ENCODE measurements at regions not wholly inside any gene's neighbourhood (a gene's known extent, or its start where the extent isn't known, plus 50 kb on each side); places are given as distances from the start of the nearest gene placed in this dataset.
A peak's percentile ranks its signal among the peaks of the same experiment; 100 is the strongest.

DNA sequence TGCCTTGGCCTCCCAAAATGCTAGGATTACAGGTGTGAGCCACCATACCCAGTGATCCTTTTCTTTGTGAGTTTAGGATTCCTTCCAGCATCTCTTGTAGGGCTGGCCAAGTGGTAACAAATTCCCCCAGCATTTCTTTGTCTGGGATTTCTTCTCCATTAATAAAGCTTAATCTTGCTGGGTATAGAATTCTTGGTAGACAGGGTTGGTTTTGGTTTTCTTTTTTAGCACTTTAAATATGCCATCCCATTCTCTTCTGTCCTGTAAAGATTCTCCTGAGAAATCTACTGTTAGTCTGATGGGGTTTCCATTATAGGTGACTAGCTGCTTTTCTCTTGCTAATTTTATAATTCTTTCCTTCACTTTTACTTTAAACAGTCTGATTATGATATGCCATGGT is 173.0 kb upstream of the TOM1L1 start:
- no peak overlapping the region for H3K56ac ChIP-seq (ENCODE audit: low read length)
- H3K36me3 ChIP-seq (ENCODE audit: control insufficient read depth, insufficient read depth, low read length) = no peaks in the 10 kb centered on the region
- no peak overlapping the region for H4K8ac ChIP-seq (ENCODE audit: low read depth, low read length)
- H3K79me2 ChIP-seq (ENCODE audit: control insufficient read depth, insufficient read depth, low read length) = no peaks in the 10 kb centered on the region
- peak; percentile 2 for DNase-seq
- no peaks in the 10 kb centered on the region for H3K4me1 ChIP-seq (ENCODE audit: control insufficient read depth, low read depth, low read length)
- H3K27ac ChIP-seq (ENCODE audit: low read depth, low read length) = no peak overlapping the region
- H3K27me3 ChIP-seq (ENCODE audit: insufficient read depth, low read length, poor library complexity) = no peaks in the 10 kb centered on the region
- no peak overlapping the region for H2BK15ac ChIP-seq (replicated peaks; ENCODE audit: low read depth)
- H2BK120ac ChIP-seq (ENCODE audit: low read depth, low read length) = no peak overlapping the region
- no peak overlapping the region for H3K18ac ChIP-seq (ENCODE audit: low read length)
- no peak overlapping the region for H3K9ac ChIP-seq (ENCODE audit: low read length)
- no peak overlapping the region for H3K23ac ChIP-seq (ENCODE audit: low read length)
- H3K4ac ChIP-seq (ENCODE audit: low read depth, low read length) = no peak overlapping the region
- H3K79me1 ChIP-seq (ENCODE audit: low read length) = no peaks in the 10 kb centered on the region
- H2BK5ac ChIP-seq (ENCODE audit: low read length) = no peak overlapping the region
- no peak overlapping the region for H2AK5ac ChIP-seq (ENCODE audit: low read length)
- H4K5ac ChIP-seq (ENCODE audit: low read length) = no peak overlapping the region
- H3K4me3 ChIP-seq (ENCODE audit: low read length) = no peak overlapping the region
- H3K4me2 ChIP-seq (ENCODE audit: low read length) = no peak overlapping the region

DNA sequence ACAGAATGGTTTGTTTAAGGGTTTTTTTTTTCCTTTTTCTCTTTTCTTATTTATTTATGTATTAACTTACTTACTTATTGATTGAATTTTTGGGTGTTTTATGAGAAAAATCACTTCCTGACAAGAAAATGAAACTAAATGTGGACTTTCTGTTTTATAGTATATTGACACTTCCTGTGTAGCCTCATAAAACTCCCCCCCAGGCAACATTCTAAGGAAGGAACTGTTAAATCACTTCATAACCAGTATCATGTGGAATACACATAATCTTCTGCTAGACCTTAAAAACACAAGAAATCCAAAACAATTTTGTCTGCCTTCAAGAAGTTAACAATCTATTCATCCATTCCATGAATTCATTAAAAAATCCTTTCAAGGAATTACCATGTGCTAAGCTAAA is 164.1 kb upstream of the TOM1L1 start:
- Histone ChIP-seq H3K79me1 (ENCODE audit: low read length) (no peaks in the 10 kb centered on the region), H2BK15ac (replicated peaks; ENCODE audit: low read depth) (no peak overlapping the region), H3K9ac (ENCODE audit: low read length) (no peak overlapping the region), H4K8ac (ENCODE audit: low read depth, low read length) (no peak overlapping the region), H4K5ac (ENCODE audit: low read length) (no peak overlapping the region), H2BK120ac (ENCODE audit: low read depth, low read length) (no peak overlapping the region), H3K4me2 (ENCODE audit: low read length) (no peak overlapping the region), H3K27me3 (ENCODE audit: insufficient read depth, low read length, poor library complexity) (no peaks in the 10 kb centered on the region), H3K18ac (ENCODE audit: low read length) (no peak overlapping the region), H3K4me1 (ENCODE audit: control insufficient read depth, low read depth, low read length) (no peaks in the 10 kb centered on the region), H2AK5ac (ENCODE audit: low read length) (no peak overlapping the region), H3K23ac (ENCODE audit: low read length) (no peak overlapping the region), H3K56ac (ENCODE audit: low read length) (no peak overlapping the region), H2BK5ac (ENCODE audit: low read length) (no peak overlapping the region), H3K79me2 (ENCODE audit: control insufficient read depth, insufficient read depth, low read length) (no peaks in the 10 kb centered on the region), H3K27ac (ENCODE audit: low read depth, low read length) (no peak overlapping the region), H3K4ac (ENCODE audit: low read depth, low read length) (no peak overlapping the region), H3K36me3 (ENCODE audit: control insufficient read depth, insufficient read depth, low read length) (no peaks in the 10 kb centered on the region), H3K4me3 (ENCODE audit: low read length) (no peak overlapping the region)
- no peak for DNase-seq

DNA sequence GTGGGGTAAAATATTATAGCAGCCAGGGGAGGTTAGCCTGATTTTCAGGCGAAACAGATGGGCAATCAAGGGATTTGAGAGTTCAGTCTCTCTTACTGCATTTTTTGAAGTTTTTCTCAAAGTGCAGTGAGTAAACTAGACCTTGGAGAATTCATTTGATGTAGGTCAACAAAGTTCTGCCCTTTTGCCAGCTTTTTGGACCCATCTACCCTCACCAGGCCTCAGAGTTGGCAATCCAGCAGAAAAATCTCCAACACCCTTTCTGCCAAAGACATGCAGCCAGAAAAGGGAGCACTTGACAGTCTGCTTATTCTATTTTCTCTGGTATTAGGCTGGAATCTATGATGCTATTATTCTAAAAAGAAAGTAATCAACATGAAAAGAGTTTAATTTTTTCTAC is 162.2 kb upstream of the TOM1L1 start:
- Histone ChIP-seq H3K27ac (ENCODE audit: low read depth, low read length) (no peak overlapping the region), H2BK15ac (replicated peaks; ENCODE audit: low read depth) (no peak overlapping the region), H3K9ac (ENCODE audit: low read length) (no peak overlapping the region), H3K4ac (ENCODE audit: low read depth, low read length) (no peak overlapping the region), H2AK5ac (ENCODE audit: low read length) (no peak overlapping the region), H3K23ac (ENCODE audit: low read length) (no peak overlapping the region), H3K4me1 (ENCODE audit: control insufficient read depth, low read depth, low read length) (no peaks in the 10 kb centered on the region), H3K18ac (ENCODE audit: low read length) (no peak overlapping the region), H4K5ac (ENCODE audit: low read length) (no peak overlapping the region), H3K4me2 (ENCODE audit: low read length) (no peak overlapping the region), H2BK120ac (ENCODE audit: low read depth, low read length) (no peak overlapping the region), H3K79me2 (ENCODE audit: control insufficient read depth, insufficient read depth, low read length) (no peaks in the 10 kb centered on the region), H4K8ac (ENCODE audit: low read depth, low read length) (no peak overlapping the region), H3K79me1 (ENCODE audit: low read length) (no peaks in the 10 kb centered on the region), H3K27me3 (ENCODE audit: insufficient read depth, low read length, poor library complexity) (no peaks in the 10 kb centered on the region), H3K4me3 (ENCODE audit: low read length) (no peak overlapping the region), H2BK5ac (ENCODE audit: low read length) (no peak overlapping the region), H3K36me3 (ENCODE audit: control insufficient read depth, insufficient read depth, low read length) (no peaks in the 10 kb centered on the region), H3K56ac (ENCODE audit: low read length) (no peak overlapping the region)
- no peak for DNase-seq
- no CpG with 5 or more reads among the region's 1 CpG for WGBS (ENCODE audit: extremely low coverage, insufficient coverage, low lambda C conversion rate)

DNA sequence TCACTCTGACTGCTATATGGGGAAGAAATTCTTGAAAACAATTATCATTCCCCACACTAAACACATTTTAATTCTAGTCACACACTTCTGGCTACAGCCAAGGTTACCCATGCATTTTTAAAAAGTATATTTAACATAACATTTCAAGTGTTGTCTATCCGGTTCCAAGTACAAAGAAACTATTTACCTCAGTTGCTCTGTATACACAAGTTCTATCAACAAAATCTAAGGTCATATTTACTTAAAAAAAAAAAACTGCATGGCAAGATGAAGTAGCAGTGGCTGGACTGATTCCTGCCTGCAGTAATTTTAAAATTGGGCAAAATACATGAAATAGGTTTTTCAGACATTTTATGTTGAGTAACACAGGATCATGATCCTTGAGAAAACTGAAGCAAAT is 155.9 kb upstream of the TOM1L1 start:
- H2AK5ac ChIP-seq (ENCODE audit: low read length) = no peak overlapping the region
- no peak overlapping the region for H3K9ac ChIP-seq (ENCODE audit: low read length)
- H3K56ac ChIP-seq (ENCODE audit: low read length) = no peak overlapping the region
- no peak for DNase-seq
- H3K23ac ChIP-seq (ENCODE audit: low read length) = no peak overlapping the region
- no peak overlapping the region for H4K8ac ChIP-seq (ENCODE audit: low read depth, low read length)
- H3K4me1 ChIP-seq (ENCODE audit: control insufficient read depth, low read depth, low read length) = no peaks in the 10 kb centered on the region
- no peaks in the 10 kb centered on the region for H3K36me3 ChIP-seq (ENCODE audit: control insufficient read depth, insufficient read depth, low read length)
- no peaks in the 10 kb centered on the region for H3K79me1 ChIP-seq (ENCODE audit: low read length)
- H3K4ac ChIP-seq (ENCODE audit: low read depth, low read length) = no peak overlapping the region
- no peak overlapping the region for H2BK5ac ChIP-seq (ENCODE audit: low read length)
- no peak overlapping the region for H3K27ac ChIP-seq (ENCODE audit: low read depth, low read length)
- H3K79me2 ChIP-seq (ENCODE audit: control insufficient read depth, insufficient read depth, low read length) = no peaks in the 10 kb centered on the region
- no peak overlapping the region for H2BK120ac ChIP-seq (ENCODE audit: low read depth, low read length)
- no peak overlapping the region for H3K4me2 ChIP-seq (ENCODE audit: low read length)
- no peak overlapping the region for H3K4me3 ChIP-seq (ENCODE audit: low read length)
- no peaks in the 10 kb centered on the region for H3K27me3 ChIP-seq (ENCODE audit: insufficient read depth, low read length, poor library complexity)
- WGBS (ENCODE audit: extremely low coverage, insufficient coverage, low lambda C conversion rate) = no CpG with 5 or more reads among the region's 1 CpG
- no peak overlapping the region for H3K18ac ChIP-seq (ENCODE audit: low read length)
- no peak overlapping the region for H4K5ac ChIP-seq (ENCODE audit: low read length)
- no peak overlapping the region for H2BK15ac ChIP-seq (replicated peaks; ENCODE audit: low read depth)

DNA sequence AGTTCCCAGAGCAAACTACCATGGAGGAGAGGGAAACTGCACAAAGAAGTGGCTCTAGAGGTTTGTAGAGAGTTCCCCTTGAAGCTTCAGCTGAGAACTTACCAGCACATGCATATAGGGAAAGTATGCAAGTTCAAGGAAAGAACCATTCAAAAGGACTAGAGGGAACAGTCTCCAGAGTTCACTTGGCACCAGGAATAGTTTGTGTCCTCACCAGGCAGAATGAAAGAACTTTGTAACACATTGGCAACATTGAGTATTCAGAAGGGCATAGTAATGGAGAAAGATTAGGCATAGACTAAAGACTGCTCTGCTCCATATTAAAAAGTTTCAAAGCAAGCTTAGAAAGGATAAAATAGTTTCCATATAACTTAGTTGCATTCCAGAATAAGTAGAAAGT is 155.4 kb upstream of the TOM1L1 start:
- Histone ChIP-seq H3K4ac (ENCODE audit: low read depth, low read length) (no peak overlapping the region), H3K4me3 (ENCODE audit: low read length) (no peak overlapping the region), H3K4me2 (ENCODE audit: low read length) (no peak overlapping the region), H3K4me1 (ENCODE audit: control insufficient read depth, low read depth, low read length) (no peaks in the 10 kb centered on the region), H3K79me1 (ENCODE audit: low read length) (no peaks in the 10 kb centered on the region), H2BK120ac (ENCODE audit: low read depth, low read length) (no peak overlapping the region), H3K27me3 (ENCODE audit: insufficient read depth, low read length, poor library complexity) (no peaks in the 10 kb centered on the region), H3K9ac (ENCODE audit: low read length) (no peak overlapping the region), H4K5ac (ENCODE audit: low read length) (no peak overlapping the region), H2BK15ac (replicated peaks; ENCODE audit: low read depth) (no peak overlapping the region), H3K23ac (ENCODE audit: low read length) (no peak overlapping the region), H2BK5ac (ENCODE audit: low read length) (no peak overlapping the region), H3K56ac (ENCODE audit: low read length) (no peak overlapping the region), H3K36me3 (ENCODE audit: control insufficient read depth, insufficient read depth, low read length) (no peaks in the 10 kb centered on the region), H4K8ac (ENCODE audit: low read depth, low read length) (no peak overlapping the region), H3K27ac (ENCODE audit: low read depth, low read length) (no peak overlapping the region), H2AK5ac (ENCODE audit: low read length) (no peak overlapping the region), H3K18ac (ENCODE audit: low read length) (no peak overlapping the region), H3K79me2 (ENCODE audit: control insufficient read depth, insufficient read depth, low read length) (no peaks in the 10 kb centered on the region)
- DNase-seq = no peak

DNA sequence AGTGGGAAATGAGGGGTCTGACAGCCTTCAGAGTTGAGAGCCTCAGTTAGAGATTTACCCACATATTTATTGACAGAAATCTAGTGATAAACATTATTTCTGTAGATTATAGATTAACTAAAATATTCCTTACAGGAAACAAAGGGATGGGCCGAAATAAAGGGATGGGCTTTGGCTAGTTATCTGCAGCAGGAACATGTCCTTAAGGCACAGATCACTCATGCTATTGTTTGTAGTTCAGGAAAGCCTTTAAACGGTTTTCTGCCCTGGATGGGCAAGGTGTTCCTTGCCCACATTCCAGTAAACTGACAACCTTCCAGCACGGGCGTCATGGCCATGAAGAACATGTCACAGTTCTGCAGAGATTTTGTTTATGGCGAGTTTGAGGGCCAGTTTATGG is 154.8 kb upstream of the TOM1L1 start:
- Histone ChIP-seq H3K4me3 (ENCODE audit: low read length) (no peak overlapping the region), H3K27me3 (ENCODE audit: insufficient read depth, low read length, poor library complexity) (no peaks in the 10 kb centered on the region), H3K27ac (ENCODE audit: low read depth, low read length) (no peak overlapping the region), H3K4me2 (ENCODE audit: low read length) (no peak overlapping the region), H2AK5ac (ENCODE audit: low read length) (no peak overlapping the region), H3K79me1 (ENCODE audit: low read length) (no peaks in the 10 kb centered on the region), H2BK5ac (ENCODE audit: low read length) (no peak overlapping the region), H3K36me3 (ENCODE audit: control insufficient read depth, insufficient read depth, low read length) (no peaks in the 10 kb centered on the region), H2BK120ac (ENCODE audit: low read depth, low read length) (no peak overlapping the region), H3K4ac (ENCODE audit: low read depth, low read length) (no peak overlapping the region), H3K4me1 (ENCODE audit: control insufficient read depth, low read depth, low read length) (no peaks in the 10 kb centered on the region), H2BK15ac (replicated peaks; ENCODE audit: low read depth) (no peak overlapping the region), H3K56ac (ENCODE audit: low read length) (no peak overlapping the region), H4K5ac (ENCODE audit: low read length) (no peak overlapping the region), H3K9ac (ENCODE audit: low read length) (no peak overlapping the region), H3K79me2 (ENCODE audit: control insufficient read depth, insufficient read depth, low read length) (no peaks in the 10 kb centered on the region), H3K23ac (ENCODE audit: low read length) (no peak overlapping the region), H4K8ac (ENCODE audit: low read depth, low read length) (no peak overlapping the region), H3K18ac (ENCODE audit: low read length) (no peak overlapping the region)
- DNase-seq = no peak
- no CpG with 5 or more reads among the region's 5 CpGs for WGBS (ENCODE audit: extremely low coverage, insufficient coverage, low lambda C conversion rate)
